WTC11 (cell line): ENCODE measurements at regions not wholly inside any gene's neighbourhood (a gene's known extent, or its start where the extent isn't known, plus 50 kb on each side); places are given as distances from the start of the nearest gene placed in this dataset.

Experiments
- ATAC-seq: fragments of 200-7000 bp; cut with Tn5 transposase; 2 replicates; pipeline ENCODE4 v1.10.0; 2021; ENCODE audit warnings: mild to moderate bottlenecking, moderate library complexity
- CTCF ChIA-PET: fragments of 300-600 bp; sonication (Branson Sonifier 250); formaldehyde crosslinking; loops from one replicate; lab custom pipeline; 2021; ENCODE audit warnings: antibody characterized with exemption; lab: Charles Lee
- POLR2A ChIA-PET: fragments of 350-600 bp; sonication (Branson Sonifier 250); formaldehyde crosslinking; loops from one replicate; lab custom pipeline; 2021; ENCODE audit warnings: antibody characterized with exemption; lab: Charles Lee
- DNase-seq: peaks from one replicate; pipeline ENCODE4 v3.0.0; 2021; ENCODE audit warnings: low spot score
- H3K27ac Mint-ChIP-seq: 2 replicates; pipeline ENCODE4 v1.8.0; 2021; ENCODE audit warnings: mixed read lengths
- H3K27me3 Mint-ChIP-seq: 2 replicates; pipeline ENCODE4 v1.8.0; 2021; ENCODE audit warnings: low read depth, mild to moderate bottlenecking, moderate library complexity, mixed read lengths
- H3K36me3 Mint-ChIP-seq: 2 replicates; pipeline ENCODE4 v1.8.0; 2021; ENCODE audit warnings: mixed read lengths
- H3K4me1 Mint-ChIP-seq: 2 replicates; pipeline ENCODE4 v1.8.0; 2022; ENCODE audit warnings: mixed read lengths
- H3K4me3 Mint-ChIP-seq: 2 replicates; pipeline ENCODE4 v1.8.0; 2021; ENCODE audit warnings: mild to moderate bottlenecking, moderate library complexity, mixed read lengths
- H3K9me3 Mint-ChIP-seq: 2 replicates; pipeline ENCODE4 v1.8.0; 2021; ENCODE audit warnings: mixed read lengths
- ATF1 ChIP-seq: sonication (generic); formaldehyde crosslinking; IDR thresholded peaks from 2 replicates; pipeline ENCODE4 v1.8.1; 2023; ENCODE audit warnings: mild to moderate bottlenecking, moderate library complexity, missing genetic modification reagents
- CREB1 ChIP-seq: sonication (generic); formaldehyde crosslinking; IDR thresholded peaks from 2 replicates; pipeline ENCODE4 v1.8.0; 2023; ENCODE audit warnings: mild to moderate bottlenecking, missing genetic modification reagents
- EMX1 ChIP-seq: fragments of 250-450 bp; sonication (Bioruptor Pico); IDR thresholded peaks from 2 replicates; pipeline ENCODE4 v1.8.0; 2021; ENCODE audit warnings: mild to moderate bottlenecking
- MXD4 ChIP-seq: fragments of 250-450 bp; sonication (Bioruptor Pico); IDR thresholded peaks from 2 replicates; pipeline ENCODE4 v1.8.0; 2021; ENCODE audit warnings: mild to moderate bottlenecking, moderate library complexity, borderline replicate concordance
- NFYB ChIP-seq: sonication (generic); formaldehyde crosslinking; conservative IDR thresholded peaks from 2 replicates; pipeline ENCODE4 v1.8.0; 2022; ENCODE audit warnings: low read depth, missing genetic modification reagents
- NR2C2 ChIP-seq: sonication (generic); formaldehyde crosslinking; IDR thresholded peaks from 2 replicates; pipeline ENCODE4 v1.8.0; 2022; ENCODE audit warnings: mild to moderate bottlenecking, missing genetic modification reagents
- SMAD3 ChIP-seq: sonication (generic); formaldehyde crosslinking; IDR thresholded peaks from 2 replicates; pipeline ENCODE4 v1.8.0; 2022; ENCODE audit warnings: missing genetic modification reagents, mild to moderate bottlenecking, borderline replicate concordance
- SMAD4 ChIP-seq: sonication (generic); formaldehyde crosslinking; IDR thresholded peaks from 2 replicates; pipeline ENCODE4 v1.8.0; 2022; ENCODE audit warnings: mild to moderate bottlenecking, missing genetic modification reagents
- SOX15 ChIP-seq: fragments of 250-450 bp; sonication (Bioruptor Pico); IDR thresholded peaks from 2 replicates; pipeline ENCODE4 v1.9.0; 2021; ENCODE audit warnings: mild to moderate bottlenecking
- SP1 ChIP-seq: sonication (generic); formaldehyde crosslinking; conservative IDR thresholded peaks from 2 replicates; pipeline ENCODE4 v1.8.1; 2022; ENCODE audit warnings: missing genetic modification reagents
- ZBTB21 ChIP-seq: sonication (generic); formaldehyde crosslinking; IDR thresholded peaks from 2 replicates; pipeline ENCODE4 v1.8.1; 2023; ENCODE audit warnings: mild to moderate bottlenecking, missing genetic modification reagents, borderline replicate concordance
- ZNF232 ChIP-seq: sonication (generic); formaldehyde crosslinking; IDR thresholded peaks from 2 replicates; pipeline ENCODE4 v1.8.0; 2022; ENCODE audit warnings: mild to moderate bottlenecking, missing genetic modification reagents
- ZNF263 ChIP-seq: sonication (generic); formaldehyde crosslinking; IDR thresholded peaks from 2 replicates; pipeline ENCODE4 v1.8.1; 2022; ENCODE audit warnings: low read depth, mild to moderate bottlenecking, moderate library complexity, missing genetic modification reagents
- ZNF317 ChIP-seq: sonication (generic); formaldehyde crosslinking; IDR thresholded peaks from 2 replicates; pipeline ENCODE4 v1.8.1; 2023; ENCODE audit warnings: low read depth, mild to moderate bottlenecking, moderate library complexity, missing genetic modification reagents, borderline replicate concordance
- TF ChIP-seq, protein P1 (sequence below): sonication (generic); formaldehyde crosslinking; IDR thresholded peaks from 2 replicates; pipeline ENCODE4 v1.8.1; 2023; ENCODE audit warnings: mild to moderate bottlenecking, missing genetic modification reagents
- TF ChIP-seq, protein P2 (sequence below): fragments of 250-450 bp; sonication (Bioruptor Pico); IDR thresholded peaks from 2 replicates; pipeline ENCODE4 v1.9.0; 2021; ENCODE audit warnings: mild to moderate bottlenecking, borderline replicate concordance
- TF ChIP-seq, protein P3 (sequence below): sonication (generic); formaldehyde crosslinking; IDR thresholded peaks from 2 replicates; pipeline ENCODE4 v1.8.0; 2022; ENCODE audit warnings: mild to moderate bottlenecking, missing genetic modification reagents
- TF ChIP-seq, protein P4 (sequence below): sonication (generic); formaldehyde crosslinking; IDR thresholded peaks from 2 replicates; pipeline ENCODE4 v1.8.0; 2023; ENCODE audit warnings: missing genetic modification reagents
- TF ChIP-seq, protein P5 (sequence below): sonication (generic); formaldehyde crosslinking; IDR thresholded peaks from 2 replicates; pipeline ENCODE4 v1.8.1; 2023; ENCODE audit warnings: mild to moderate bottlenecking, missing genetic modification reagents
- TF ChIP-seq, protein P6 (sequence below): sonication (generic); formaldehyde crosslinking; IDR thresholded peaks from 2 replicates; pipeline ENCODE4 v1.8.0; 2022; ENCODE audit warnings: mild to moderate bottlenecking, missing genetic modification reagents

DNA sequence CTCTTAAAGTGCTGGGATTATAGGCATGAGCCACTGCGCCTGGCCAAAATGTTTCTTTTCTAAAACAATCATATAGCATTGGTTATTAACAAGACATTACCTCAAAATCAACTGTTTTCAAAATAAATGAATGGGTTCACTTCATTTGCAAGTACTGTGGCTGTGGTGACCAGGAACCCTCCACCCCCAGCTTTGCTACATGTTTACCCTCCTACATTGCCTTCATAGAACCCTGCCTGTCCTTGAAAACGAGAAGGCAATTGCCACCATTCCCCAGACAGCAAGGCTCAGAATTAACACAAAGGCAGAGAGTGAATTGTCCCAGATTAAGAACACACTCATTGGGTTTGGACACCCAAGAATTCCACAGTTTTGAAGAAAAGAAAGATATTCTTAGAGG is 116.6 kb upstream of the LGSN start:
- ChIA-PET CTCF (no interaction called here), POLR2A (no interaction called here)
- TF ChIP-seq NFYB (CRISPR knock-in tag): no peak
- TF ChIP-seq, protein P1, sequence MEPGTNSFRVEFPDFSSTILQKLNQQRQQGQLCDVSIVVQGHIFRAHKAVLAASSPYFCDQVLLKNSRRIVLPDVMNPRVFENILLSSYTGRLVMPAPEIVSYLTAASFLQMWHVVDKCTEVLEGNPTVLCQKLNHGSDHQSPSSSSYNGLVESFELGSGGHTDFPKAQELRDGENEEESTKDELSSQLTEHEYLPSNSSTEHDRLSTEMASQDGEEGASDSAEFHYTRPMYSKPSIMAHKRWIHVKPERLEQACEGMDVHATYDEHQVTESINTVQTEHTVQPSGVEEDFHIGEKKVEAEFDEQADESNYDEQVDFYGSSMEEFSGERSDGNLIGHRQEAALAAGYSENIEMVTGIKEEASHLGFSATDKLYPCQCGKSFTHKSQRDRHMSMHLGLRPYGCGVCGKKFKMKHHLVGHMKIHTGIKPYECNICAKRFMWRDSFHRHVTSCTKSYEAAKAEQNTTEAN: no peak
- TF ChIP-seq ZNF317 (CRISPR knock-in tag): no peak
- TF ChIP-seq, protein P2, sequence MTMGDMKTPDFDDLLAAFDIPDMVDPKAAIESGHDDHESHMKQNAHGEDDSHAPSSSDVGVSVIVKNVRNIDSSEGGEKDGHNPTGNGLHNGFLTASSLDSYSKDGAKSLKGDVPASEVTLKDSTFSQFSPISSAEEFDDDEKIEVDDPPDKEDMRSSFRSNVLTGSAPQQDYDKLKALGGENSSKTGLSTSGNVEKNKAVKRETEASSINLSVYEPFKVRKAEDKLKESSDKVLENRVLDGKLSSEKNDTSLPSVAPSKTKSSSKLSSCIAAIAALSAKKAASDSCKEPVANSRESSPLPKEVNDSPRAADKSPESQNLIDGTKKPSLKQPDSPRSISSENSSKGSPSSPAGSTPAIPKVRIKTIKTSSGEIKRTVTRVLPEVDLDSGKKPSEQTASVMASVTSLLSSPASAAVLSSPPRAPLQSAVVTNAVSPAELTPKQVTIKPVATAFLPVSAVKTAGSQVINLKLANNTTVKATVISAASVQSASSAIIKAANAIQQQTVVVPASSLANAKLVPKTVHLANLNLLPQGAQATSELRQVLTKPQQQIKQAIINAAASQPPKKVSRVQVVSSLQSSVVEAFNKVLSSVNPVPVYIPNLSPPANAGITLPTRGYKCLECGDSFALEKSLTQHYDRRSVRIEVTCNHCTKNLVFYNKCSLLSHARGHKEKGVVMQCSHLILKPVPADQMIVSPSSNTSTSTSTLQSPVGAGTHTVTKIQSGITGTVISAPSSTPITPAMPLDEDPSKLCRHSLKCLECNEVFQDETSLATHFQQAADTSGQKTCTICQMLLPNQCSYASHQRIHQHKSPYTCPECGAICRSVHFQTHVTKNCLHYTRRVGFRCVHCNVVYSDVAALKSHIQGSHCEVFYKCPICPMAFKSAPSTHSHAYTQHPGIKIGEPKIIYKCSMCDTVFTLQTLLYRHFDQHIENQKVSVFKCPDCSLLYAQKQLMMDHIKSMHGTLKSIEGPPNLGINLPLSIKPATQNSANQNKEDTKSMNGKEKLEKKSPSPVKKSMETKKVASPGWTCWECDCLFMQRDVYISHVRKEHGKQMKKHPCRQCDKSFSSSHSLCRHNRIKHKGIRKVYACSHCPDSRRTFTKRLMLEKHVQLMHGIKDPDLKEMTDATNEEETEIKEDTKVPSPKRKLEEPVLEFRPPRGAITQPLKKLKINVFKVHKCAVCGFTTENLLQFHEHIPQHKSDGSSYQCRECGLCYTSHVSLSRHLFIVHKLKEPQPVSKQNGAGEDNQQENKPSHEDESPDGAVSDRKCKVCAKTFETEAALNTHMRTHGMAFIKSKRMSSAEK (CRISPR knock-in tag): no peak
- Mint-ChIP-seq H3K4me1 (peaks cover 5% of the 10 kb centered on the region), H3K4me3 (no peak overlapping the region), H3K36me3 (peaks cover 4% of the 10 kb centered on the region), H3K9me3 (peaks cover 15% of the 10 kb centered on the region), H3K27me3 (no peaks in the 10 kb centered on the region; the same call in 1 of the 2 replicates), H3K27ac (no peak overlapping the region)
- ATAC-seq: no peak
- no peak for DNase-seq

DNA sequence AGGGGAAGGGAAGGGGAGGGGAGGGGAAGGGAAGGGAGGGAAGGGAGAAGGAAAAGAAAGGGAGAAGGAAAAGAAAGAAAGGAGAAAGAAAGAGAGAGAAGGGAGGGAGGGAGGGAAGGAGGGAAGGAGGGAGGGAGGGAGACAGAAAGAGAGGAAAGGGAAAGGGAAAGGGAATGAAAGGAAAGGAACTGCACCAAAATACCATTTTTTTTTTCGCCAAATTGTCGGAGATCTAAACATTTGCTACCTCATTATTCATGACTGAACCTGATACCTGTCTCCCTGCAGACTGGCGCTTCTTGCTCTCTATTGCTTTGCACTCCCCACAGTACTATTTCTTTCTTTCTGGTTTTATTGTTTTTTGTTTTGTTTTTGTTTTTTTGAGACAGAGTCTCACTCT is 117.3 kb upstream of the LGSN start:
- ATAC-seq: no peak
- TF ChIP-seq SMAD4 (CRISPR knock-in tag): no peak
- TF ChIP-seq, protein P3, sequence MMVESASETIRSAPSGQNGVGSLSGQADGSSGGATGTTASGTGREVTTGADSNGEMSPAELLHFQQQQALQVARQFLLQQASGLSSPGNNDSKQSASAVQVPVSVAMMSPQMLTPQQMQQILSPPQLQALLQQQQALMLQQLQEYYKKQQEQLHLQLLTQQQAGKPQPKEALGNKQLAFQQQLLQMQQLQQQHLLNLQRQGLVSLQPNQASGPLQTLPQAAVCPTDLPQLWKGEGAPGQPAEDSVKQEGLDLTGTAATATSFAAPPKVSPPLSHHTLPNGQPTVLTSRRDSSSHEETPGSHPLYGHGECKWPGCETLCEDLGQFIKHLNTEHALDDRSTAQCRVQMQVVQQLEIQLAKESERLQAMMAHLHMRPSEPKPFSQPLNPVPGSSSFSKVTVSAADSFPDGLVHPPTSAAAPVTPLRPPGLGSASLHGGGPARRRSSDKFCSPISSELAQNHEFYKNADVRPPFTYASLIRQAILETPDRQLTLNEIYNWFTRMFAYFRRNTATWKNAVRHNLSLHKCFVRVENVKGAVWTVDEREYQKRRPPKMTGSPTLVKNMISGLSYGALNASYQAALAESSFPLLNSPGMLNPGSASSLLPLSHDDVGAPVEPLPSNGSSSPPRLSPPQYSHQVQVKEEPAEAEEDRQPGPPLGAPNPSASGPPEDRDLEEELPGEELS (CRISPR knock-in tag): no peak
- TF ChIP-seq CREB1: no peak
- no peak for TF ChIP-seq ATF1 (CRISPR knock-in tag)
- TF ChIP-seq SMAD3 (CRISPR knock-in tag): no peak
- no peak for TF ChIP-seq SOX15 (CRISPR knock-in tag)
- TF ChIP-seq, protein P4, sequence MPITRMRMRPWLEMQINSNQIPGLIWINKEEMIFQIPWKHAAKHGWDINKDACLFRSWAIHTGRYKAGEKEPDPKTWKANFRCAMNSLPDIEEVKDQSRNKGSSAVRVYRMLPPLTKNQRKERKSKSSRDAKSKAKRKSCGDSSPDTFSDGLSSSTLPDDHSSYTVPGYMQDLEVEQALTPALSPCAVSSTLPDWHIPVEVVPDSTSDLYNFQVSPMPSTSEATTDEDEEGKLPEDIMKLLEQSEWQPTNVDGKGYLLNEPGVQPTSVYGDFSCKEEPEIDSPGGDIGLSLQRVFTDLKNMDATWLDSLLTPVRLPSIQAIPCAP (CRISPR knock-in tag): no peak
- TF ChIP-seq, protein P5, sequence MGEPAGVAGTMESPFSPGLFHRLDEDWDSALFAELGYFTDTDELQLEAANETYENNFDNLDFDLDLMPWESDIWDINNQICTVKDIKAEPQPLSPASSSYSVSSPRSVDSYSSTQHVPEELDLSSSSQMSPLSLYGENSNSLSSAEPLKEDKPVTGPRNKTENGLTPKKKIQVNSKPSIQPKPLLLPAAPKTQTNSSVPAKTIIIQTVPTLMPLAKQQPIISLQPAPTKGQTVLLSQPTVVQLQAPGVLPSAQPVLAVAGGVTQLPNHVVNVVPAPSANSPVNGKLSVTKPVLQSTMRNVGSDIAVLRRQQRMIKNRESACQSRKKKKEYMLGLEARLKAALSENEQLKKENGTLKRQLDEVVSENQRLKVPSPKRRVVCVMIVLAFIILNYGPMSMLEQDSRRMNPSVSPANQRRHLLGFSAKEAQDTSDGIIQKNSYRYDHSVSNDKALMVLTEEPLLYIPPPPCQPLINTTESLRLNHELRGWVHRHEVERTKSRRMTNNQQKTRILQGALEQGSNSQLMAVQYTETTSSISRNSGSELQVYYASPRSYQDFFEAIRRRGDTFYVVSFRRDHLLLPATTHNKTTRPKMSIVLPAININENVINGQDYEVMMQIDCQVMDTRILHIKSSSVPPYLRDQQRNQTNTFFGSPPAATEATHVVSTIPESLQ (CRISPR knock-in tag): no peak
- no peak for TF ChIP-seq SP1 (CRISPR knock-in tag)
- TF ChIP-seq ZBTB21 (CRISPR knock-in tag): no peak
- no peak for TF ChIP-seq EMX1 (CRISPR knock-in tag)
- TF ChIP-seq, protein P6, sequence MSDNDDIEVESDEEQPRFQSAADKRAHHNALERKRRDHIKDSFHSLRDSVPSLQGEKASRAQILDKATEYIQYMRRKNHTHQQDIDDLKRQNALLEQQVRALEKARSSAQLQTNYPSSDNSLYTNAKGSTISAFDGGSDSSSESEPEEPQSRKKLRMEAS (CRISPR knock-in tag): no peak
- TF ChIP-seq ZNF232 (CRISPR knock-in tag): no peak
- no peak for TF ChIP-seq MXD4
- no peak for TF ChIP-seq NR2C2
- TF ChIP-seq ZNF263 (CRISPR knock-in tag): no peak
- TF ChIP-seq, all 79 proteins: peak for 0
- H3K27ac Mint-ChIP-seq: no peak overlapping the region

More for the DNA sequence above, 117.3 kb upstream of the LGSN start:
- Mint-ChIP-seq H3K9me3 (peaks cover 22% of the 10 kb centered on the region), H3K36me3 (peaks cover 8% of the 10 kb centered on the region), H3K27me3 (no peaks in the 10 kb centered on the region; the same call in 1 of the 2 replicates), H3K4me1 (peaks cover 12% of the 10 kb centered on the region), H3K4me3 (no peak overlapping the region)
- CTCF ChIA-PET: no interaction called here
- POLR2A ChIA-PET: no interaction called here
- no peak for DNase-seq
